IgD-negative memory B cell (primary cell): ENCODE measurements at regions not wholly inside any gene's neighbourhood (a gene's known extent, or its start where the extent isn't known, plus 50 kb on each side); places are given as distances from the start of the nearest gene placed in this dataset.
"Not testable (repeated sequence)": the region's sequence is repeated elsewhere in the genome, so short reads cannot be mapped to it uniquely, and the experiment has no call there.

Experiments
- H3K27ac Mint-ChIP-seq, 3 donors: one replicate each; pipeline ENCODE4 v1.8.0; 2020 to 2022; ENCODE audit warnings: mild to moderate bottlenecking in 3 of 3, mixed read lengths in 3 of 3, moderate library complexity in 1 of 3
- H3K27me3 Mint-ChIP-seq: one replicate; pipeline ENCODE4 v1.8.0; 2021; ENCODE audit warnings: mixed read lengths
- H3K36me3 Mint-ChIP-seq: one replicate; pipeline ENCODE4 v1.8.0; 2020; ENCODE audit warnings: mild to moderate bottlenecking, mixed read lengths
- H3K4me1 Mint-ChIP-seq, 3 donors: one replicate each; pipeline ENCODE4 v1.8.0; 2020 to 2022; ENCODE audit warnings: mixed read lengths in 3 of 3, mild to moderate bottlenecking in 1 of 3
- H3K4me3 Mint-ChIP-seq, 4 donors: one replicate each; pipeline ENCODE4 v1.8.0; 2020 to 2022; ENCODE audit warnings: mild to moderate bottlenecking in 4 of 4, mixed read lengths in 4 of 4, moderate library complexity in 3 of 4
- H3K9me3 Mint-ChIP-seq, 3 donors: one replicate each; pipeline ENCODE4 v1.8.0; 2020 to 2021; ENCODE audit warnings: mixed read lengths in 3 of 3, mild to moderate bottlenecking in 1 of 3

- not testable (repeated sequence) for H3K27me3 Mint-ChIP-seq, H3K27ac Mint-ChIP-seq, H3K36me3 Mint-ChIP-seq, H3K9me3 Mint-ChIP-seq, H3K4me1 Mint-ChIP-seq, H3K4me3 Mint-ChIP-seq
Measured at GRCh38 chr13:18567890-18568289, 613.7 kb downstream of the TUBA3C start.
